NB4 (cell line): ENCODE measurements at regions not wholly inside any gene's neighbourhood (a gene's known extent, or its start where the extent isn't known, plus 50 kb on each side); places are given as distances from the start of the nearest gene placed in this dataset.
A peak's percentile ranks its signal among the peaks of the same experiment; 100 is the strongest.

Source experiments
- DNase-seq: peaks from one replicate; pipeline ENCODE4 v3.0.0; 2010; ENCODE audit warnings: low read depth
- H3K4me3 ChIP-seq: one replicate; pipeline ENCODE4 v1.5.1; 2011; ENCODE audit warnings: mild to moderate bottlenecking, low read depth, low read length, moderate library complexity
- MYC ChIP-seq: IDR thresholded peaks from 2 replicates; pipeline ENCODE4 v1.6.1; 2011; ENCODE audit warnings: low read depth, low read length
- POLR2A ChIP-seq: IDR thresholded peaks from 2 replicates; pipeline ENCODE4 v1.6.1; 2011; ENCODE audit warnings: mild to moderate bottlenecking; ENCODE audit not compliant: insufficient read length; ENCODE audit errors: extremely low read depth
- TF ChIP-seq, protein P1 (sequence below): IDR thresholded peaks from one replicate; pipeline ENCODE4 v1.5.1; 2012; ENCODE audit warnings: low read depth, low read length
- TF ChIP-seq, protein P2 (sequence below): IDR thresholded peaks from 2 replicates; pipeline ENCODE4 v1.6.1; 2011; ENCODE audit warnings: low read depth, low read length

DNA sequence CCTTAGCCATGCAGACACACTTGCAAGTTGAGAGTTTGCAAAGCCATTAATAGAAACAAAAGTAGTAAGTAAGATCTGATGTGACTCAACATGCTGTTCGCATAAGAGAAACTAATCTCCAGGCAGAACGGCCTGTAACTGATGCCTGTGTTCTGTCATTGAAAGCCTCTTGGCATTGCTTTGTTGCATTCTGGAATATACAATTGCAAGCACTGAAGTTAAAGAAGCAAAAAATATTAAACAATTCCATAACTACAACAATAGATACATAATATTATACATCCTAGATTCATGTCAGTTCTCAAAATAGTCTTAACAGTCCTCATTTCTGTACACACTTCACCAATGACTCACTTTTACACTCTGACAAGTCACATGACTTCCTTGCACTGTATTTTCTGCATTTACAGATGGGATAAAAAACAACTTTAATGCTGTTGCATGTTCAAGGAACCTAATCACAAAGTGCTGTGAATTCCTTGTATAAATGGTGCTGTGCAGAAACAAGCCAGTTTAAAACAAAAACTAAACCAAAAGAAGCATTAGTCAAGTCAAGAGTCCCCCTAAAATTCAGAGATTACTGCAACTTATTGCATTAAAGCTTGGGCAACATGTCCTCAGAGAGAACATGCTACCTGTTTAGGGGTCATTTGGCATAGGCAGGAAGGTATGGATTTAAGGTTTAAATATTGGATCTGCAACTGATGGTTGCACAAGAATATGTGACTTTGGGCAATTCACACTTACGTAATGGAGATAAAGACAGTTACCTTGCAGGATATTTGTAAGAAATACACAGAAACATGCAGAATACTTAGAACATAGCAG lies 79.5 kb upstream of the SERP2 start:
- DNase-seq: peak; percentile 22
- no peak overlapping the region for H3K4me3 ChIP-seq
- TF ChIP-seq, protein P1, sequence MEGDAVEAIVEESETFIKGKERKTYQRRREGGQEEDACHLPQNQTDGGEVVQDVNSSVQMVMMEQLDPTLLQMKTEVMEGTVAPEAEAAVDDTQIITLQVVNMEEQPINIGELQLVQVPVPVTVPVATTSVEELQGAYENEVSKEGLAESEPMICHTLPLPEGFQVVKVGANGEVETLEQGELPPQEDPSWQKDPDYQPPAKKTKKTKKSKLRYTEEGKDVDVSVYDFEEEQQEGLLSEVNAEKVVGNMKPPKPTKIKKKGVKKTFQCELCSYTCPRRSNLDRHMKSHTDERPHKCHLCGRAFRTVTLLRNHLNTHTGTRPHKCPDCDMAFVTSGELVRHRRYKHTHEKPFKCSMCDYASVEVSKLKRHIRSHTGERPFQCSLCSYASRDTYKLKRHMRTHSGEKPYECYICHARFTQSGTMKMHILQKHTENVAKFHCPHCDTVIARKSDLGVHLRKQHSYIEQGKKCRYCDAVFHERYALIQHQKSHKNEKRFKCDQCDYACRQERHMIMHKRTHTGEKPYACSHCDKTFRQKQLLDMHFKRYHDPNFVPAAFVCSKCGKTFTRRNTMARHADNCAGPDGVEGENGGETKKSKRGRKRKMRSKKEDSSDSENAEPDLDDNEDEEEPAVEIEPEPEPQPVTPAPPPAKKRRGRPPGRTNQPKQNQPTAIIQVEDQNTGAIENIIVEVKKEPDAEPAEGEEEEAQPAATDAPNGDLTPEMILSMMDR: no peak
- TF ChIP-seq POLR2A: no peak

DNA sequence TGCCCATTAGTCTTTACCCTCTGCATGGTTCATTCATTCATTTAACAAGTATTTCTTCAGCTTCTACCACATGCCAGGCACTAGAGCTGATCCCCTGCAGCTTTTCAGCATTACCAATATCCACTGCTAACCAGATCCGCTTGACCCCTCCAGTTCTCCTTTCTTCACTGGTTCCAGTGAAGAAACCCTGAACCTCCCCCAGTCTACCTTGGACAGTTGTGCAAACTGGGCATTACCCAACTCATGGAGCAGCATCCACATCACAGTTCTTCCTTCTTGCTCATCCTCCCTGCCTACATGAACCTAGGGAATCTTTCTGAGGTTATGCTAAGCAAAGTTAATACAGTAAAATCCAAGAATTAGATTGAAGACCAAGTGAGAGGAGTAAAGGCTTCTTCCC lies 78.7 kb upstream of the SERP2 start:
- no peak overlapping the region for H3K4me3 ChIP-seq
- peak; percentile 46 for DNase-seq
- TF ChIP-seq, protein P2, sequence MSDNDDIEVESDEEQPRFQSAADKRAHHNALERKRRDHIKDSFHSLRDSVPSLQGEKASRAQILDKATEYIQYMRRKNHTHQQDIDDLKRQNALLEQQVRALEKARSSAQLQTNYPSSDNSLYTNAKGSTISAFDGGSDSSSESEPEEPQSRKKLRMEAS: no peak
- TF ChIP-seq, protein P1: no peak
- no peak for TF ChIP-seq POLR2A
- no peak for TF ChIP-seq MYC

DNA sequence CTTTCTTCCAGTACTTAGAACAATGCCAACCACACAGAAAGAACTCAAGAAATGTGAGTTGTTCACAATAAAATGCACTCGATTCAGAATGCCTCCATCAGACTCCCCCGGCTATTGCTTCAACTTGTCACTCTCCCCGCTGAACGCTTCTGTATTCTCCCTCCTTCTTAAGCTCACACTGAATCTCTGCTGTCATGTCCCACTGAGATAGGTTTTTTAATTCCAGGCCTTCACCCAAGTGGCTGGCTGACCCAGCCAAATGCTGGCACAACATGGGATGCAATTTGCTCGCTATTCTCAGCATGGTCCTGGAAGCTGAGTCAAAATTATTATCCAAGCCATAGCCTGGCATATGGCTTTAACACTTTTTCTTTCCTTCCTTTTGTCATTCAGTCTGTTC lies 76.8 kb upstream of the SERP2 start:
- TF ChIP-seq MYC (no peak), POLR2A (no peak)
- TF ChIP-seq, protein P2: no peak
- TF ChIP-seq, protein P1: no peak

DNA sequence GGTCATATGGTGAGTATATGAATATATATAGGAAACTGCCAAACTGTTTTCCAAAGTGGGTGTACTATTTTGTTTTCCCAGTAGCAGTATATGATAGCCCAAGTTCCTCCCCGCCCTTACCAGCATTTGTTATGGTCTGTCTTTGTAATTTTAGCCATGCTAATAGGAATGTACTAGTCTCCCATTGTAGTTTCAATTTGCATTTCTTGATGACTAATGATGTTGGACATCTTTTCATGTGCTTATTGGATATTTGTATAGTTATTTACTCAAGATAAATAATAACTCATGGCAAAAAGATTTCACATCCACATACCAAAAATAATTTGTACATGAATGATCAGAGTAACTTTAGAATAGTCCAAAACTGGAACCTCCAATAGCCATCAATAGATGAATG lies 75.3 kb upstream of the SERP2 start:
- TF ChIP-seq, protein P1: no peak
- no peak for TF ChIP-seq MYC
- no peak for TF ChIP-seq POLR2A
- TF ChIP-seq, protein P2: no peak
- DNase-seq: no peak

More for the DNA sequence above, 76.8 kb upstream of the SERP2 start:
- no peak for DNase-seq
- no peak overlapping the region for H3K4me3 ChIP-seq

DNA sequence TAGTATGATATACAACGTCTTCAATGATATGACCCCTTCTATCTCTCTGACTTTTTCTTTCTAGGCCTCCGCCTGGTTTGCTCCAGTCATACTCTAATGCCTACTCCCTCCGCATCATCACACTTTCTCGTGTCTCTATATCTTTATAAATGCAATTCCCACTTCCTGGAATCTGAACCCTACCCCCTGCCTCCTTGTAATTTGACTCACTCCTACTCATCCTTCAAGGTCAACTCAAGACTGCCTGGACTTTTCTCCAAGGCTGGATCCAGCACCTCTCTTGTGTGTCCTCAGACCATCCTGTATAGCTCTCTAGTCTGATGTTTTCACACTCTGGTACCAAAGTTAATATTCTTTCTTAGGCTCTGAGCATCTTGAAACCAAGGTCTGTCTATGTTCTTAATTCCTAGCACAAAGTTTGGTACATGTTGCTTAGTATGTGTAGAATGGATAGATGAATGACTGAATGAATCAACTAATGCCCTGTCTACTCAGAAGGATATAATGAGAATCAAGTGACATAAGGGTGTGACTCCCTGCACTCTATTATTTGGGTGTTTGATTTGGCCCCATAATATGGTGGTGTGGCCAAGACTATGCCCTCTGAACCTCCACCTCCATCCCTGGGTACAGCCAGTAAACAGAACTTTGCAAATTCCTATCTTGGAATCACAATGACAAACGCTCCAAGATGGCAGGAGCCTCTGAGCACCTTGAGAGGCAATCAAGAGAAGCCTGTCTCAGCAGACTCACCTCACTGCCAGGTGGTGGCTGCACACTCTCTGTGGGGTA lies 74.3 kb upstream of the SERP2 start:
- no peak overlapping the region for H3K4me3 ChIP-seq
- TF ChIP-seq, protein P2: no peak
- no peak for TF ChIP-seq POLR2A
- TF ChIP-seq, protein P1: no peak
- no peak for TF ChIP-seq MYC
- no peak for DNase-seq

More for the DNA sequence above, 75.3 kb upstream of the SERP2 start:
- no peak overlapping the region for H3K4me3 ChIP-seq
